Neural progenitor cell (in vitro differentiated cells): ENCODE measurements at regions not wholly inside any gene's neighbourhood (a gene's known extent, or its start where the extent isn't known, plus 50 kb on each side); places are given as distances from the start of the nearest gene placed in this dataset.

Source experiments
- CTCF ChIP-seq: fragments of 200-600 bp; sonication (generic); IDR thresholded peaks from 2 replicates; pipeline ENCODE4 v1.5.1; 2017; ENCODE audit warnings: antibody characterized with exemption, mild to moderate bottlenecking
- EZH2 ChIP-seq: fragments of 200-600 bp; sonication (generic); IDR thresholded peaks from 2 replicates; pipeline ENCODE4 v1.6.1; 2017; ENCODE audit warnings: antibody characterized with exemption, mild to moderate bottlenecking, moderate library complexity

GRCh38 chr7:54159088-54159487 is 383.1 kb upstream of the VSTM2A start:
- TF ChIP-seq CTCF (no peak), EZH2 (no peak)
